Bone marrow (tissue), 2 donors: ENCODE measurements at regions not wholly inside any gene's neighbourhood (a gene's known extent, or its start where the extent isn't known, plus 50 kb on each side); places are given as distances from the start of the nearest gene placed in this dataset.
"Not testable (repeated sequence)": the region's sequence is repeated elsewhere in the genome, so short reads cannot be mapped to it uniquely, and the experiment has no call there.

Experiments used
- DNase-seq, 2 donors: peaks; one replicate each; lab custom pipeline; 2025; lab: John Stamatoyannopoulos, UW

DNA sequence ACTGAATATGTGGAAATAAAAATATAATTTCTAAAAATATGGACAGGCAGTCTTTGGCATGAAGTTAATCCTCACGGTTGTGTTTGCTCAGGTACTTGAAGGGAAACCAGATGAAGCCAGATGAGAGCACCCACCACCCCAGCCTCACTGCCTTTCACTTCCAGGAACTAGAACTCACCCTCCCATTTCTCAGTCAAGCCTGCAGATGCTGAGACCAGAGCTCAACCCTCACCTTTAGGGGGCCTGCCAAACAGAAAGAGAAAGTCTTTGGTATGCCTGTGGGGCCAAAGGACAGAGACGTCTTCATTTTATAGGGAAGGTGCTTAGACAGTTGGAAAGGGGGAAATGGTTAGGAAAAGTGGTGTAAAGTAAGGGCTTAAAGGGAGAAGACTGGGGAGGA is 252.8 kb upstream of the PLET1 start:
- DNase-seq, result no peak

DNA sequence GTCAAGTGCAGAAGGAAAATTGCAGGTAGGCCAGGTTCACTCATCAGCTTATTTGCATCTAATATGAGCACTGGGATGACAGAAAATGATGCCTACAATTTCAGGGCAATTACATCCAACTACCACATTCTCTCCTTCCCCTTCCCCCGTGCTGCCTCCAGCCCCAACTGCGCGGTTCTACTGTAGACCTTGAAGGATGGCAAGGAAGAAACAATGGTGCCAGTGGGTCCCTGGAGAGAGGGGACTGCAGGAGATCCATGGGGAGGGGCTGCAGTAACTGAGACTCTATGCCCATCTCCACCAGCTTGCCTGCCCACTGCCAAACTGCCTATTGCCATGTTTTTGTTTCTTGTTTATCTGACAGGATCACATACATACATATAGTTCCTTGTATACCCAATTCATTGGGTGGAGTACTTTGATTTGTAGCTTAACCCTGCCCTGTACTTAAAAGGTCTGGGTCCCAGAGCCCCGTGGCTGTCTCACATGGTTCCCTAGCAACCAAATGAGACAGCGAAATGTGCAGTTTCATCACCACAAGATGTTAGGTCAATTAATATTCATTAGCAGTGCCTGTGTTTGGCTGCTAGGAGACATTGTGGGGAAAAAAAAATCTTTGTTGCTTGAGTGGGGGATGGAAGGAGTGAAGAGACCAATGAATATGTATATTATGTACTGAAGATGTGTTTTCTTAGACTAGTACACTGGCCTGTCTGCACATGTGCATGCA is 253.5 kb upstream of the PLET1 start:
- DNase-seq, result no peak

DNA sequence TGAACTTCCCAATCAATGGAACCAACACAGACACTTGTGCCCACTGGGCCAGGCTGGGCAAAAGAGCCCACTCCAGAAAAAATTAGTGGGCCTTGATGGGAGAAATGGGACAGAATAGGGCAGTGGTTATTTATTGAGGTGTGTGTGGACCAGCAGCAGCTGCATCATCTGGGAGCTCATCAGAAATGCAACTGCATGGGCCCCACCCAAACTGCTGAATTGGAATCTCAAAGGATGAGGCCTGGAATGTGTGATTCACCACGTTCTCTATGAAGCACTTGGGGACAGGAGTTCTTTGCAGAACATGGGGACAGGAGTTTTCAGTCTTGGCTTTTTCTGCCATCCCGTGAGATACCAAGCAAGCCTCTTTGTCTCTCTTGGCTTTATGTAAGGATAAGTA is 255.6 kb upstream of the PLET1 start:
- DNase-seq, result no peak

DNA sequence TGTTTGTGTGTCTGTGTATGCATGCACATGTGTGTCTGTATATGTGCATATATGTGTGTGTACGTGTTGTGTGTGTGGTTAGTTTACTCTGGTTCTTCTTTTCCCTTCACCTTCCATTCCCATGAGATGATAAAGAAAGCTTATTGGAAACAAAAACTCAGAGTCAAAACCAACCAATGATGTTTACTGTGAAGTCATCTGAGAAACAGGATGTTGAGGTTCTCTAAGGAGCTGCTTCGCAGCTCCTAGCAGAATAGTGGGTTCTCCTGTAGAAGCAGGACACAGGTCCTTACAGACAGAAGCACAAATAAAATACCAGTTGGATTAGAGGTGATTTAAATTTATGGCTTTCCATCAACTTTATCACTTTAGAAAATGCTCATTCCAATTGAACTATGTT is 256.1 kb upstream of the PLET1 start:
- no peak for DNase-seq

DNA sequence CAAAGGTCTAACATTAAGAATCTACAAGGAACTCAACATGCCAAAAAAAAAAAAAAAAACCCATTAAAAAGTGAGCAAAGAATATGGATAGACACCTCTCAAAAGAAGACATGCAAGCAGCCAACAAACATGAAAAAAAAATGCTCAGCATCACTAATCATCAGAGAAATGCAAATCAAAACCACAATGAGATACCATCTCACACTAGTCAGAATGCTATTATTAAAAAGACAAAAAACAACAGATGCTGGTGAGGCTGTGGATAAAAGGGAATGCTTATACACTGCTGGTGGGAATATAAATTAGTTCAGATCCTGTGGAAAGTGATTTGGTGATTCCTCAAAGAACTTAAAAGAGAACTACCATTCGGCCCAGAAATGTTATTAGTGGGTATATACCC is 257.7 kb upstream of the PLET1 start:
- DNase-seq, result no peak

DNA sequence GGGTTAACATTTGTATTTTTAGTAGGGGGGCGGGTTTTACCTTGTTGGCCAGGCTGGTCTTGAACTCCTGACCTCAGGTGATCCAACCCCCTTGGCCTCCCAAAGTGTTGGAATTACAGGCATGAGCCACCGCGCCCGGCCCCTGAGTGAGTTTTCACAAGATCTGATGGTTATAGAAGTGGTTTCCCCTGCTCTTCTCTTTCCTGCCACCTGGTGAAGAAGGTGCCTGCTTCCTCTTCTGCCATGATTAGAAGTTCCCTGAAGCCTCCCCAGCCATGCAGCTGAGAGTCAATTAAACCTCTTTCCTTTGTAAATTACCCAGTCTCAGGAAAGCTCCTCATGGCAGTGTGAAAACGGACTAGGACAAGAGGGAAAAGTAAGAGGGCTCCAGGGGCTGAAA is 259.1 kb upstream of the PLET1 start:
- no peak for DNase-seq

DNA sequence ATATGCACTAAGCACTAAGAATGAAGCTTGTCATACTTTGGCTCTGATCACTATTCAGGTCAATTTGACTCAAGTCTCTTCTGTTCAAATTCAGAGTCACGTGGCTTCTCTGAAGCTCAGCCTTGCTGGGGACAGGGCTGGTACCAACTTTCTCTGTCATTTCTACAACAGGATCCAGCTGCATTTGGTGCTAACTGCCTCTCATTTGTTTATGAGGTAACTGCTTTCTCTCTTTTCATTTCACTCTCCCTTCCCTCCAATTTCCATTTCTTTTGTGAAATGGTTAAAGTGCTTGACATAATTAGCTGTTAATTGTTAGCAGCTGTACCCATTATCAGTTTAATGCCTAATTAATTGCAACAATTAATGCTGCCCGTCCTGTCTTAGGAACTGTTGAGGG is 259.7 kb upstream of the PLET1 start:
- DNase-seq, result no peak

DNA sequence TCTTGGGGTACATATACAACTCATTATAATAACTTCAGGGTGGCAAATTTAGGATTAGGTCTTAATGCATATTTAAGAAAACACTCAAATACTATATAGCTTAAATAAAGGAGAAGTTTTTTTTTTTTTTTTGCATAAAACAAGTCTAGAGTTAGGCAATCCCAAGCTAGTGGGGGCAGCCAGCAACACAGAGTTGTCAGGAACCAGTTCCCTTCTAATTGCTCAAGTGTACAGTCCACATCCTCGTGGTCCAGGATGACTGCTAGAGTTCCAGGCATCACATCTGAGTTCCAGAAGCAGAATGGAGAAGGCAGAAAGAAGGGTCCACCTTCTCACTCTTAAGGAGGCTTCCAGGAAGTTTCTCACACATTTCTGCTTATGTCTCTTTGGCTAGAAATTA is 261.9 kb upstream of the PLET1 start:
- DNase-seq, result no peak

DNA sequence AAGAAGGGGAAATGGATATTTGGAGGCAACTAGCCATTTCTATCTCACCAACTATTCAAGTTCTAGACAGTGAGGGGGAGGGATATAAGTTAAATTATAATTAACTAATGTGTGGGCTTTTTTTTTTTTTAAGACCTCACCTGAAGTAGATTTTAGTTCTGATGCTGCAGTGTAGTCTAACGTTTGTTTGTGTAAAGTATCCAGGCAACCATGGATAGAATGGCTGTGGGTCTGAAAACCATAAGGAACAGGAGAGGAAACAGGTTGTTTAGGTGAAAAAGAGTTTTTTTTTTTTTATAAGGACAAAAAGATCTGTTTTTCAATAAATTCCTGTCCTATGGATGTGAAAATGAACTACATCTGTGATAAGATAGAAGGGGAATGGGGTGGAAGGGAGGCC is 262.4 kb upstream of the PLET1 start:
- DNase-seq, result no peak

DNA sequence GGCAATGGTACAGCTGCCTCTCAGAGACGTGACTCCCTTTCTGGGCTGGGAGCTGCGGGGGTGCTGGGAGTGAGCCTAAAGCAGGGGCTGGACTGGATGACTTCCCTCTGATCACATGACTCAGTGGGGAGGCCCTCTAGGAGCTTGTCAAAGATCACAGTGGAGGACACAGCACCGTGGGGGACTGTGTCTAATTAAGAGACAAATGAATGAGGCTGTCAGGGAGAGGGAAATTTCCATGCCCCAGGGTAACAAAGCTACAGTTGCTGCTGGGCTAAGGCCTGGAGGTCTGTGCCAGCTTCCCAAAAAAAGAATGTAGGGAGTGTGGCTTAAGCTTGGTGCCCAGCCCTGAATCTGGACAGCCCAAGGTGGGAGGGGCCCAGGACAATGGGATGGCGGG is 262.8 kb upstream of the PLET1 start:
- no peak for DNase-seq

DNA sequence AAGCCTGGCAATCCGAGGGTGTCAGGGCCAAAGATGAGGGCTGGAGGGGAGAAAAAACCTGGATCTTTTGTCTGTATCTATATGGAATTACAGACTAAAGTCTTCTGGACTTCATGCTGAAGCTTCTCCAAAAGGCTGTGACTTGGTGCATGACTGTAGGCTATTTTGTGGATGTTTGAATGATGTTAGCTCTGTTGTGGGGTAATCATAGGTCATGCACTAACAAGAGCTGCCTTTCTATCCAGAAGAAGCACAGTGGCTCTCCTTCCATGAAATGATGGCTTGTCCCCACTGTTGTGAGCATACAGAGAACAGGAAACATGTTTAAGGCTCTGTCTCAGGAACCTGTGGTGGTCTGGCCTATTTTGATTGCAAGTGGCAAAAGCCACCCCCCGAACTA is 263.3 kb upstream of the PLET1 start:
- no peak for DNase-seq

DNA sequence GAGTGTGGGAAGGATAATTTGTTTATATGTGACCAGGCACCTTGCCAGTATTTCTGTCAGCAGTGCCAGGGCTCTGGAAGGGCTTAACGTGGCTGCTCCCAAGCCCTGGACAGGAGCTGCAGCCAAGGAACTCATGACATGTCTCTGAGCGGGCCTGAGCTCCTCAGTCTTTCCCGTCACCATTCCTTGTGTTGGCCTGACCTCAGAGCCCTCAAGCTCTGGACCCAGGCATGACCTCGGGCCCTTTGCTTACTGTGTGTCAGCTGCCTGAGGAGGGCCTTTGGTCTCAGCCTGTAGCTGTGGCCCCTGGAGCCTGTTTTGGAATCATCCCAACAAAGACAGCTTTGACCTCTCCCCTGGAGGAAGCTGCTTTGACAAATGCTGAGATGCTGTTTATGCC is 264.1 kb upstream of the PLET1 start:
- DNase-seq, result no peak

DNA sequence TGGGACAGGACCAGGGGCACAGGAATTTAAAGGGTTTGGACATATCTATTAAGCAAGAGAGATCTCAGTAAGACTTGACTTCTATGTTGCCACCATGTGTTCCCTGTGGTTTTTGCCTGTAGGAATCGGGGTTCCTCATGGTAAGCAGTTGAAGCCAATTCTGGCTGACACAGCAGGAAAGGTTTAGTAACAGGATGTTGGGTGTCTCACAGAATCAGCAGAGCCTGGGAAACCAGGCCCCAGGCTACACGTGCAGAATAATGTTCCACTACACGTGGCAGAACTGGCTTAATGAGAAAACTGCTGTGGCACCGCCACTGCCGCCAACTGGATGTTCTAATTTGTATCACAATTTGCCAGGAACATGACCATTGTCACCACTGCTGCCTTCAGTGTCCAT is 264.6 kb upstream of the PLET1 start:
- DNase-seq, result no peak

DNA sequence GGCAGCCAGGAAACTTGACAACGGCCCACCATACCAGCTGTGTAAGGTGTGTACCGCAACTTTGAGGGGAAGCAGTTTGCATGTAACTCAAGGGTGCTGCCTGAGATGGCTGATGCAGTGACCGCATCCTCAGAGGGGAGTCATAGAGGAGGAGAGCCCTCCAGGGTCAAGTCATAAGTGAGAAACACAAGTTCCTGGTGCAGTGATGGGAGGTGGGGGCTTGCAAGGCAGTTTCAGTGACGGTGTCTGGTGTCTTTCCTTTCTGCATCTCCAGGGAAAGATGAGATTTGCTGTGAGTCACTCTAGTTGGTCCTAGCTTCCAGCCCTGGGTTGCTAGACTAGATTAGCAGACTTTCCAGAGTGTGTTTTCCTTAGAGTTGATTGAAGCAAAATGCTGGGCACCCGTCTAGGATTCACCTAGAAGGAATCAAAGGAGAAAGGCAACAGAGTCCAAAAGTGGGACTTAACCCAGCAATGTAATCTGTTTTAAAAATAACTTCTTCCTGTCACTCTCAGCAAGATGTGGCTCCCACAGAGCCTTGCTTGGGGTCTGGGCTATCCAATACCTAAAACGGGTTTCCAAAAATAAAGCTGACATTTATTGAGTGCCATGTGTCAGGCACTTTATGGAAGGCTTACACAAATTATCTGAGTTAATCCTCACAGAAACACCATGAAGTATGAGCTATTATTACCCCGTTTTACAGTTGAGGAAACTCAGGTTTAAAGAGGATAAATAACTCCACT is 265.4 kb upstream of the PLET1 start:
- DNase-seq, result no peak

DNA sequence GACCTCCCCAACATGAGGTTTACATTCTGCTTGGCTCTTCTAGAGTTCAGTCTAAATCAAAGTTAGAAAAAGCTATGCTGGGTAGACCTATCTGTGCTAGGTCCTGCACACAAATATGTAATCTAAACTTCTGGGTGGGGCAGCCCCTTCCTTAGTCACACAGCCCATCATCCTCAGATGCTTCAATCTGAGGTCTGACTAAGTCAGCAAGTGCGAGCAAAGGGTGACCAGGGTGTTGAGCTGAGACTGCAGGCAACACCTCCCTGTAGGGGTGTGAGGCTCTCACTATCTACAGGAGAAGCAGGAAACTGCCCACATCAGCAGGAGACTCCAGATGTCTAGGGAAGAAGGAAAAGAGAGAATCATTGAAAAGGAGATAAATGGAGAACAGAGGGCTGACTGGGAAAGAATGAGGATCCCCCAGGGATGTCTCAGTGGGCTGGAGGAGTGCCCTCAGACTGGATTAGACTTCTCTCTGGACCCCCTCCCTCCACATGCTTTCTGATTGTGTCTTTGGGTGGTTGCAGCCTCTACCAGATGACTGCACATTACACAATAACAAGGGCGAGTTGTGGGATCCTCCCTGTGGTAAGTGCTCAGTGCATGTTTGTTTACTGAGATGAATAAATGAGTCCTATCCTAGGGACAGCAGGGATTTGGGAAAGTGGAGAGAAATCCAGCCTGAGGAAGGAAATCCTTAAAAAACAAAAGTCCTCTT is 266.2 kb upstream of the PLET1 start:
- no peak for DNase-seq

DNA sequence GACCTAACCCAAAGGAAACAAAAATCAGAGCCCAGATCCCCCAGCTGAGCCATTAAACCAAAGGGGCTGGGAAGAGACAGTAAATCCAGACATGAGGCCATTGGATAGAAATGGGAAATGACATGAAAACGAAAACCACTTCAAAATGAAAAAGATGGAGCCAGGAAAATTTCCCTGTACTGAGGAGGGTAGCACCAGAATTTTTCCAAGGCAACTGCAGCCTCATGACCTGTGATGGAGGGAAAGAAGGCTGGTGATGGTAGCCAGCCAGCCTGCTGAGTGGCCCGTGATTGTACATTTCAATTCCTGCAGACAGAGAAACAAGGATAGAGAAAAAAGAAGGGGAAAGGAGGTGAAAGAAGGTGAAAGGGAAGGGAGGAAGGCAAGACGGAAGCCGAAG is 268.4 kb upstream of the PLET1 start:
- DNase-seq, result no peak

DNA sequence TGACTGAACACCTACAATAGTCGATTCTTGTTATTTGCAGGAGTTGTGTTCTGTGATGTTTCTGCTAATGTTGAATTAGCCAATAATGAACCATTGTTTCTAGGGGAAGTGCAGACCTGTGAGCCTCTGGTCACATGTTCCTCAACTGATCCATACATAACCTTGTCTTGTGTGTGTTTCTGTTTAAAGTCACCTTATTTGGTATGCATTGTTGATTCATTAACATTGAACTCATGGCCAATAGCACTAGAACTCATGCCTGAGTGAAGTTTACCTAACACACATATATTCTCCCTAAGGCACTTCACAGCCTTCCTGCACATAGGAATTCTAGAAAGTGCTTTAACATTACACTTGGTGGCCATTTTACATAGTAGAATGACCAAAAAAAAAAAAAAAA is 271.8 kb upstream of the PLET1 start:
- DNase-seq, result no peak

DNA sequence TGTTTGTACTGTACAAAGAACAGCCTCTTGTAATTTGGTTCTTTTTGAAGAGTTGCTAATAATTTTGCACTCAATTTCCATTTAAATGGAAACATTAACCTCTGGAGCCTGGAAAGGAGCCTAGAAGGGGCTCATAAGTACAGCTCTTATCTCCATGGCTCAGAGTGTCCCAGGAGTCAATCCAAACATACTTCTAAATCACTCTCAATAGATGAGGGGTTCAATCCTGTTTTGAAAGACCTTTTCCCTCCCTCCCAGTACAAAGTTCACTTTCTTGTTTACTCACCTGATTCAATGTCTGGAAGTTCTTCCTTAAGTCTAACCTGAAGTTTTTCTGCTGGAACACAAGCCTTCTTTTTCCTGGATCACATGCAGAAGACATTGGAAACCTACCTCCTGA is 273.0 kb upstream of the PLET1 start:
- no peak for DNase-seq

DNA sequence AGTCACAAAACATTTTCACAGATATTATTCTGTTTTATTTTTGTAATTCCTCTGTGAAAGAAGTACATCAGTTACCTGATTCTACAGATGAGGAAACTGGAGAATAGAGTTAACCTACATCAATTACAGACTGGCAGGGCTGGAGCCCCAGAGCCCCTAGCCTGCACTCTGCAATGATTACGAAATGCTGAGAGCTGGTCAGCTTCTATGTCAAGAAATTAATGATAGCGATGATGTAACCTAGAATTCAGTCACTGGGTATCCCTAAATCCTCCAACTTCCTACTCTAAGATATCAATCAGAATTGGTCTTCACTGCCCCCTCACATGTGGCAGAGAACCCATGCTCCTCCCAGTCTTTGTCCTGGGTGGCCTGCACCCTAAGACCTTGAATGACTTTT is 273.5 kb upstream of the PLET1 start:
- DNase-seq, result no peak

DNA sequence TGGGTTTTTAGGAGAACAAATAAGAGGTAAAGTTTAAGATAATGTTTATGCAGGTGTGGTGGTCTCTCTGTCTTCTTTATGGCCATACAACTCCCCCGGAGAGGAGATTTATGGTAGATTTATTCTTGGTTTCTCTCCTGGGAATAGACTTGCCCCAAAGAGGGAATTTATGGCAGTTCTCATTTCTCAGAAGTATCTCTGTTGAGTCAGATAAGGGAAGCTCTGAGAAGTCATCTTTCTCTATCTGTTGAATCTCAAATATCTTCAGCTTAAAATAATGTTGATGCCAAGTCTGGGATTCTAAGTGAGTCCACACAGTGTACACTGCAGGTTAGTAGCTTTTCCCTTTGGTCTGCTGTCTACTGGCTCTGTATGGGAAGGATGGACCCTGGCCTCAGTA is 276.4 kb upstream of the PLET1 start:
- no peak for DNase-seq

DNA sequence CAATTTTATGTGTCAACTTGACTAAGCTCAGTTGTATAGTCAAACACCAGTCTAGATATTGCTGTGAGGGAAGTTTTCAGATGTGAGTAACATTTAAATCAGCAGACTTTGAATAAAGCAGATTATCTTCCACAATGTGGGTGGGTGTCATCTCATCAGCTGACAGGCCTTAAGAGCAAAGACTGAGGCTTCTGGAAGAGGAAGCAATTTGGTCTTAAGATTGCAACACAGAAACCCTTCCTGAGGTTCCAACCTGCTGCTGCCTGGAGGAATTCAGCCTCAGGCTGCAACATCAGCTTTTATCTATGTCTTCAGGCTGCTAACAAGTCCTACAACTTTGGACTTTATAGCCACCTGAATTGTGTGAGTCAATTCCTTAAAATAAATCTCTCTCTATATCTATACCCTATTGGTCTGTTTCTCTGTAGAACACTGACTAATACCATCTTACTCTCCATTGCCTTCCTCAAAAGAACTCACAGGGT is 277.2 kb upstream of the PLET1 start:
- no peak for DNase-seq

DNA sequence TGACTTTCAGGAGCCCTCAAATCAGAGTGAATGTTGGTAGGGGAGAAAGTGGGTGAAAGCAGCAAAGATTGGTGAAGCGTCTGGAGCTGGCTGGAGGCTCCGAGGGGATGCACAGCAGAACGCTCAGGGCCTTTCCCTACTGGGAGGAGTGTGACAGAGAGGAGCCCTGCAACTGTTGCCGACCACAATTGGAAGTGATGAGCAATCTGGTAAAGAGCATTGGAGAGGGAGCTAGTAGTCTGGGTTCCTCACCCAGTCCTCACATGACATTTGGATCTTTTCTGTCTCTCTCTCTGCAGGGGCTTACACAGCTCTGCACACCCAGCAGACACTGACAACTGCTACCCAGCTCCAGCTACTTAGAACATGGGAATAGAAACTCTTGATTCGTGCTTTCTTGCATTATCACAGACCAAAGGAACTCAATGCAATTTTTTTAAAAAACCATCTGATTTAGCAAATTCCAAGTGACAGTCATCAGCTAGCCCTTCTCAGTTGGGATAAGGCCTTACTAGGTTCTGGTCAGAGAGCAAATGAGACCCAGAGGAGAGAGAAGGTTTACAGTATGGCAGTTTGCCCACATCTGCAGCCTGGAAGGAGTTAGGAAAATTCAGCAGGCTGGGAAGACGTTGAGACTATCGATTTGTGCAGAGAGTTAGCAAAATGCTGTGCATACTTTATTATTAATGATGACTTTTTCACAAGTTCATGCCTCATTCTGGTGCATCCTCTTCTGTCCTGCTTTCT is 278.0 kb upstream of the PLET1 start:
- DNase-seq, result no peak

DNA sequence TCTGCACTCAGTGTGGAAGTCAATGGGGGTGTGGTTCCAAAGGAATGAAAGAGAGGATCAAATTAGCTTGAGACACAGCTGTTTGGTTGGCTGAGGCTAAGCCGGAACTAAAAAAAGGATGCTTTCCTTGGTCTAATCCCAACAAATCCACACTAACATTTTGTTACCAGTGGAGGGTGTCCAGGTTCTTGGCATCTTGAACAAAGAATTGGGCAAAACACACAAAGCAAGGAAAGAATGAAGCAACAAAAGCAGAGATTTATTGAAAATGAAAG is 278.6 kb upstream of the PLET1 start:
- DNase-seq, result not testable (repeated sequence)
